WTC11 (cell line): ENCODE measurements at regions not wholly inside any gene's neighbourhood (a gene's known extent, or its start where the extent isn't known, plus 50 kb on each side); places are given as distances from the start of the nearest gene placed in this dataset.
"Not testable (repeated sequence)": the region's sequence is repeated elsewhere in the genome, so short reads cannot be mapped to it uniquely, and the experiment has no call there.

ENCODE experiments used
- ATF6 ChIP-seq: sonication (generic); formaldehyde crosslinking; IDR thresholded peaks from 2 replicates; pipeline ENCODE4 v1.8.1; 2023; ENCODE audit warnings: mild to moderate bottlenecking, missing genetic modification reagents
- CTCF ChIP-seq: fragments of 200-600 bp; IDR thresholded peaks from 2 replicates; pipeline ENCODE4 v1.8.0; 2022; ENCODE audit warnings: antibody characterized with exemption
- NR3C1 ChIP-seq: sonication (generic); formaldehyde crosslinking; conservative IDR thresholded peaks from 2 replicates; pipeline ENCODE4 v1.8.1; 2023; ENCODE audit warnings: low read depth, mild to moderate bottlenecking, missing genetic modification reagents
- TCF7 ChIP-seq: sonication (generic); formaldehyde crosslinking; IDR thresholded peaks from 2 replicates; pipeline ENCODE4 v1.8.0; 2022; ENCODE audit warnings: mild to moderate bottlenecking, low read depth, missing genetic modification reagents, moderate library complexity
- USF2 ChIP-seq: sonication (generic); formaldehyde crosslinking; IDR thresholded peaks from 2 replicates; pipeline ENCODE4 v1.8.1; 2023; ENCODE audit warnings: mild to moderate bottlenecking, missing genetic modification reagents, moderate library complexity

- TF ChIP-seq CTCF; USF2 (CRISPR knock-in tag); TCF7 (CRISPR knock-in tag); NR3C1 (CRISPR knock-in tag); ATF6: not testable (repeated sequence)
Observed at GRCh38 chr2:87445613-87446312, 302.1 kb upstream of the PLGLB2 start.
